Mammary epithelial cell (primary cell): ENCODE measurements at regions not wholly inside any gene's neighbourhood (a gene's known extent, or its start where the extent isn't known, plus 50 kb on each side); places are given as distances from the start of the nearest gene placed in this dataset.

ENCODE experiments used
- CTCF ChIP-seq, 2 donors: IDR thresholded peaks in 1 of 2; conservative IDR thresholded peaks in 1 of 2; 2 replicates each; pipeline ENCODE4 v1.5.1; 2011 to 2012; ENCODE audit warnings: inconsistent platforms in 2 of 2, low read length in 2 of 2, mild to moderate bottlenecking in 2 of 2, control low read depth in 1 of 2, low read depth in 1 of 2; ENCODE audit not compliant: insufficient read depth in 1 of 2; ENCODE audit errors: extremely low read depth in 1 of 2
- EZH2 ChIP-seq: IDR thresholded peaks from 2 replicates; pipeline ENCODE4 v1.6.1; 2012; ENCODE audit warnings: low read length, inconsistent platforms, borderline replicate concordance

DNA sequence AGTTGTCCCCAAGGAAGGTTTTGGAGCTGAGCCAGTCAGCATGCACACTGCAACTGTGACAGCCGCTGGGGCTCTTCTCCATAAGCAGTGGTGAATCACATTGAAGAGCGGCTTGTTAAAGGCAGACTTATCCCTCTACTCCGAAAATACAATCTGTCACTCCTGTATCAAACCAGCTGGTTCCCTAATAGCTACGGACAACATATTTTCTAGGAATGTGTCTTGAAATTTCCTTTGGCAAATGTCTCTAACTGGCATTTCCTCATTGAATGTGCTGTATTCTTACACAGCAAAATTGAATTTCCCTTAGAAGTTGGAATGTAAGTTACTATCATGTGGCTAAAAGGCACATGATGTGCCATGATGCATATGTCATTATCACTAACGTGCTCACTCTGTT lies 104.0 kb upstream of the GPR12 start:
- TF ChIP-seq CTCF (conservative IDR thresholded peaks at IDR 0.05 in 1 of 2, IDR thresholded peaks at IDR 0.05 in 1 of 2; ENCODE audit: extremely low read depth in 1 of 2, insufficient read depth in 1 of 2, low read depth in 1 of 2, low read length in 2 of 2) (no peak), EZH2 (no peak)
